Kidney epithelial cell (primary cell): ENCODE measurements at regions not wholly inside any gene's neighbourhood (a gene's known extent, or its start where the extent isn't known, plus 50 kb on each side); places are given as distances from the start of the nearest gene placed in this dataset.

Experiments used
- DNase-seq: peaks from one replicate; pipeline ENCODE4 v3.0.0-alpha.2; 2010; ENCODE audit warnings: low read depth
- H3K27me3 ChIP-seq: 2 replicates; pipeline ENCODE4 v1.6.0; 2011; ENCODE audit warnings: low read length; ENCODE audit not compliant: control insufficient read depth, insufficient read depth
- H3K36me3 ChIP-seq: 2 replicates; pipeline ENCODE4 v1.5.1; 2011; ENCODE audit warnings: low read length; ENCODE audit not compliant: control insufficient read depth, insufficient read depth
- H3K4me3 ChIP-seq: 2 replicates; pipeline ENCODE4 v1.5.1; 2011; ENCODE audit warnings: low read depth, mild to moderate bottlenecking, control low read depth, low read length
- CTCF ChIP-seq: IDR thresholded peaks from 2 replicates; pipeline ENCODE4 v1.5.1; 2011; ENCODE audit warnings: mild to moderate bottlenecking, moderate library complexity, low read length, control low read depth, inconsistent platforms; ENCODE audit not compliant: insufficient read depth, poor library complexity, severe bottlenecking

- no peak for TF ChIP-seq CTCF
- Histone ChIP-seq H3K36me3 (no peaks in the 10 kb centered on the region), H3K4me3 (no peak overlapping the region), H3K27me3 (no peaks in the 10 kb centered on the region)
- DNase-seq: no peak
Measured at GRCh38 chr15:98358971-98359370, 289.4 kb upstream of the IGF1R start.

GRCh38 chr15:98363416-98363815 lies 284.9 kb upstream of the IGF1R start:
- TF ChIP-seq CTCF: no peak
- H3K36me3 ChIP-seq: no peaks in the 10 kb centered on the region
- H3K27me3 ChIP-seq: no peaks in the 10 kb centered on the region
- no peak overlapping the region for H3K4me3 ChIP-seq
- DNase-seq: no peak

GRCh38 chr15:98363955-98364354 lies 284.4 kb upstream of the IGF1R start:
- H3K36me3 ChIP-seq: no peaks in the 10 kb centered on the region
- no peak for TF ChIP-seq CTCF
- no peak for DNase-seq
- H3K27me3 ChIP-seq: no peaks in the 10 kb centered on the region
- H3K4me3 ChIP-seq: no peak overlapping the region

- DNase-seq: no peak
Measured at GRCh38 chr15:98369081-98369716, 279.1 kb upstream of the IGF1R start.

GRCh38 chr15:98375513-98376340 lies 272.6 kb upstream of the IGF1R start:
- no peak for TF ChIP-seq CTCF
- Histone ChIP-seq H3K27me3 (no peaks in the 10 kb centered on the region), H3K4me3 (no peak overlapping the region), H3K36me3 (no peaks in the 10 kb centered on the region)
- no peak for DNase-seq

More at GRCh38 chr15:98369081-98369716, 279.1 kb upstream of the IGF1R start:
- Histone ChIP-seq H3K27me3 (no peaks in the 10 kb centered on the region), H3K4me3 (no peak overlapping the region), H3K36me3 (no peaks in the 10 kb centered on the region)
- TF ChIP-seq CTCF: no peak

GRCh38 chr15:98380721-98381120 lies 267.6 kb upstream of the IGF1R start:
- Histone ChIP-seq H3K4me3 (no peak overlapping the region), H3K27me3 (no peaks in the 10 kb centered on the region), H3K36me3 (no peaks in the 10 kb centered on the region)
- no peak for TF ChIP-seq CTCF
- no peak for DNase-seq
